ENCODE measurements at regions not wholly inside any gene's neighbourhood (a gene's known extent, or its start where the extent isn't known, plus 50 kb on each side); places are given as distances from the start of the nearest gene placed in this dataset.

GRCh38 chr11:23746896-23747295, 750.0 kb upstream of the LUZP2 start:
- no peak for TF ChIP-seq EZH2phosphoT487 (IDR thresholded peaks at IDR 0.05)
- no peak for TF ChIP-seq CTCF (IDR thresholded peaks at IDR 0.05)
- no peak for TF ChIP-seq EZH2 (IDR thresholded peaks at IDR 0.05)
- Mint-ChIP-seq H3K9me3 (no peaks in the 10 kb centered on the region), H3K4me1 (no peaks in the 10 kb centered on the region), H3K27me3 (ENCODE audit: insufficient read depth, low read depth) (no peaks in the 10 kb centered on the region), H3K4me3 (no peak overlapping the region), H3K36me3 (no peaks in the 10 kb centered on the region), H3K27ac (no peak overlapping the region)
- Histone ChIP-seq H3K79me2 (ENCODE audit: low read depth) (no peaks in the 10 kb centered on the region), H3K27me3 (no peaks in the 10 kb centered on the region), H2AFZ (replicated peaks) (no peak overlapping the region), H3K4me3 (no peak overlapping the region), H3K4me1 (no peaks in the 10 kb centered on the region), H3K9me3 (ENCODE audit: low read depth) (no peaks in the 10 kb centered on the region), H3K9ac (no peak overlapping the region), H3K27ac (no peak overlapping the region), H3F3A (ENCODE audit: low read depth) (no peaks in the 10 kb centered on the region), H3K36me3 (no peaks in the 10 kb centered on the region), H3K4me2 (no peak overlapping the region), H4K20me1 (ENCODE audit: low read depth) (no peaks in the 10 kb centered on the region)
- no peak for DNase-seq (ENCODE audit: low spot score)

- Mint-ChIP-seq H3K36me3 (no peaks in the 10 kb centered on the region), H3K27me3 (ENCODE audit: insufficient read depth, low read depth) (no peaks in the 10 kb centered on the region), H3K4me3 (no peak overlapping the region), H3K27ac (no peak overlapping the region), H3K4me1 (no peaks in the 10 kb centered on the region), H3K9me3 (no peaks in the 10 kb centered on the region)
- no peak overlapping the region for H2AFZ ChIP-seq (replicated peaks)
- H3K27ac ChIP-seq: no peak overlapping the region
- no peaks in the 10 kb centered on the region for H3F3A ChIP-seq (ENCODE audit: low read depth)
- no peaks in the 10 kb centered on the region for H3K4me1 ChIP-seq
- H3K9me3 ChIP-seq (ENCODE audit: low read depth): no peaks in the 10 kb centered on the region
- no peak for DNase-seq (ENCODE audit: low spot score)
- H3K4me2 ChIP-seq: no peak overlapping the region
- H3K27me3 ChIP-seq: no peaks in the 10 kb centered on the region
- H3K9ac ChIP-seq: no peak overlapping the region
- H3K79me2 ChIP-seq (ENCODE audit: low read depth): no peaks in the 10 kb centered on the region
- H3K4me3 ChIP-seq: no peak overlapping the region
- no peaks in the 10 kb centered on the region for H4K20me1 ChIP-seq (ENCODE audit: low read depth)
- H3K36me3 ChIP-seq: no peaks in the 10 kb centered on the region
- TF ChIP-seq EZH2phosphoT487 (IDR thresholded peaks at IDR 0.05) (no peak), CTCF (IDR thresholded peaks at IDR 0.05) (no peak), EZH2 (IDR thresholded peaks at IDR 0.05) (no peak)
Observed at GRCh38 chr11:23749762-23750430, 747.0 kb upstream of the LUZP2 start.

DNA sequence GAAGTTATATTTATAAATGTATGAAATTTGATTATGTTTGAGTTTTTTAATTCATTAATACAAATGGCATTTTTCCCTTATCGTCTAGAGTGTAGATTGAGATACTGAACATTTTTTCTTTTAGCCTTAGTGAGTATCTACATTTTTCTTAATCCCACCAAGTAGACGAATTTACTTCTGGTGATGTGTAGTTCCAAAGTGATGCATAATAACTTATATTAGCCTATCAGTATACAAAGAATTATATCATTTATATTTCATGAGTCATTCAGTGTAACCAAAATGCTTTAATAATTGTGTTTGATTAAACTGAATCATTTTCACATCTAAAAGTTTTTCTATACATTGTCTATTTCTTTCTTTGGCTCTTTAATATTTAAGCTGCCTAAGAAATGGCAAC, 745.6 kb upstream of the LUZP2 start:
- TF ChIP-seq CTCF (IDR thresholded peaks at IDR 0.05) (no peak), EZH2phosphoT487 (IDR thresholded peaks at IDR 0.05) (no peak), EZH2 (IDR thresholded peaks at IDR 0.05) (no peak)
- Histone ChIP-seq H3K4me2 (no peak overlapping the region), H3K79me2 (ENCODE audit: low read depth) (no peaks in the 10 kb centered on the region), H3K9me3 (ENCODE audit: low read depth) (no peaks in the 10 kb centered on the region), H2AFZ (replicated peaks) (no peak overlapping the region), H3K4me3 (no peak overlapping the region), H3K9ac (no peak overlapping the region), H3K36me3 (no peaks in the 10 kb centered on the region), H3F3A (ENCODE audit: low read depth) (no peaks in the 10 kb centered on the region), H3K4me1 (no peaks in the 10 kb centered on the region), H3K27me3 (no peaks in the 10 kb centered on the region), H3K27ac (no peak overlapping the region), H4K20me1 (ENCODE audit: low read depth) (no peaks in the 10 kb centered on the region)
- H3K27ac Mint-ChIP-seq: no peak overlapping the region
- H3K4me3 Mint-ChIP-seq: no peak overlapping the region
- H3K36me3 Mint-ChIP-seq: no peaks in the 10 kb centered on the region
- no peak for DNase-seq (ENCODE audit: low spot score)
- H3K27me3 Mint-ChIP-seq (ENCODE audit: insufficient read depth, low read depth): no peaks in the 10 kb centered on the region
- no peaks in the 10 kb centered on the region for H3K4me1 Mint-ChIP-seq
- H3K9me3 Mint-ChIP-seq: peaks cover 3% of the 10 kb centered on the region

Measured in neural progenitor cell (in vitro differentiated cells).